HCT116 (cell line): ENCODE measurements at regions not wholly inside any gene's neighbourhood (a gene's known extent, or its start where the extent isn't known, plus 50 kb on each side); places are given as distances from the start of the nearest gene placed in this dataset.

Experiments used
- CTCF ChIP-seq, 3 experiments: fragments of 200-600 bp in 1 of 3; sonication (generic) in 1 of 3; IDR thresholded peaks in 2 of 3; conservative IDR thresholded peaks in 1 of 3; 2 replicates each; pipeline ENCODE4 v1.5.1; 2012 to 2017; ENCODE audit warnings: low read depth in 2 of 3, low read length in 2 of 3, antibody characterized with exemption in 1 of 3, borderline replicate concordance in 1 of 3, control low read depth in 1 of 3, mild to moderate bottlenecking in 1 of 3, mixed read lengths in 1 of 3, mixed run types in 1 of 3, moderate library complexity in 1 of 3; ENCODE audit not compliant: insufficient read depth in 1 of 3
- JUND ChIP-seq: IDR thresholded peaks from 2 replicates; pipeline ENCODE4 v1.6.1; 2012
- POLR2A ChIP-seq: IDR thresholded peaks from 2 replicates; pipeline ENCODE4 v1.7.0; 2011; ENCODE audit warnings: borderline replicate concordance; ENCODE audit not compliant: insufficient read depth, insufficient read length; ENCODE audit errors: extremely low read depth
- POLR2AphosphoS5 ChIP-seq: IDR thresholded peaks from 2 replicates; pipeline ENCODE4 v1.6.1; 2011; ENCODE audit warnings: mild to moderate bottlenecking, low read depth, low read length, moderate library complexity
- RAD21 ChIP-seq: IDR thresholded peaks from 2 replicates; pipeline ENCODE4 v1.6.1; 2012; ENCODE audit warnings: low read depth, mild to moderate bottlenecking
- SIN3A ChIP-seq: IDR thresholded peaks from 2 replicates; pipeline ENCODE4 v1.6.1; 2012; ENCODE audit warnings: low read depth
- ZFX ChIP-seq: fragments of 450-650 bp; IDR thresholded peaks from 2 replicates; pipeline ENCODE4 v1.6.1; 2017
- TF ChIP-seq, protein P1 (sequence below): IDR thresholded peaks from 2 replicates; pipeline ENCODE4 v1.6.1; 2012

DNA sequence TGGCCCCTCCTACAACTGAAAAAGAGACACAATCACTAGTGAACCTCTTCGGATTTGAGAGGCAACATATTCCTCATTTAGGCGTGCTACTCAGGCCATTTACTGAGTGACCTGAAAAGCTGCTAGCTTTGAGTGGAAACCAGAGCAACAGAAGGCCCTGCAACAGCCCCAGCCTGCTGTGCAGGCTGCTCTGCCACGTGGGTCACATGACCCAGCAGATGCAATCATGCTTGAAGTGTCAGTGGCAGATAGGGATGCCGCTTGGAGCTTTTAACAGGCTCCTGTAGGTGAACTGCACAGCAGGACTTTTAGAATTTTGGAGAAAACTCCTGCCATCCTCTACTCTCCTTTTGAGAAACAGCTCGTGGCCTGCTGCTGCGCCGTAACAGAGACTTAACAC, 578.6 kb upstream of the RAB6C start:
- no peak for TF ChIP-seq ZFX
- TF ChIP-seq CTCF (IDR thresholded peaks at IDR 0.05 in 2 of 3, conservative IDR thresholded peaks at IDR 0.05 in 1 of 3; ENCODE audit: borderline replicate concordance in 1 of 3, insufficient read depth in 1 of 3, low read depth in 2 of 3, low read length in 2 of 3): no peak
- TF ChIP-seq POLR2AphosphoS5: no peak
- TF ChIP-seq, protein P1, sequence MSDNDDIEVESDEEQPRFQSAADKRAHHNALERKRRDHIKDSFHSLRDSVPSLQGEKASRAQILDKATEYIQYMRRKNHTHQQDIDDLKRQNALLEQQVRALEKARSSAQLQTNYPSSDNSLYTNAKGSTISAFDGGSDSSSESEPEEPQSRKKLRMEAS: no peak
- TF ChIP-seq POLR2A: no peak
- no peak for TF ChIP-seq RAD21
- TF ChIP-seq JUND: no peak
- TF ChIP-seq SIN3A: no peak
